GM12878 (cell line): ENCODE measurements at regions not wholly inside any gene's neighbourhood (a gene's known extent, or its start where the extent isn't known, plus 50 kb on each side); places are given as distances from the start of the nearest gene placed in this dataset.

ENCODE experiments used
- ATAC-seq: fragments of 200-7000 bp; cut with Tn5 transposase; 3 replicates; pipeline ENCODE4 v1.9.1; 2020; ENCODE audit warnings: mild to moderate bottlenecking, moderate library complexity
- BruUV-seq: library from RNA; stranded (reverse); fragments of 400-500 nt; replicated peaks from 2 replicates; lab custom pipeline; 2021; lab: Mats Ljungman, UMichigan
- CTCF ChIA-PET: fragments of 300-600 bp; sonication (Branson Sonifier 250); formaldehyde crosslinking; extraction: SDS; loops from one replicate; lab custom pipeline; 2021; ENCODE audit warnings: inconsistent platforms; lab: Yijun Ruan, JAX
- POLR2A ChIA-PET: fragments of 350-600 bp; formaldehyde crosslinking; extraction: SDS; loops from one replicate; lab custom pipeline; 2021; ENCODE audit warnings: inconsistent platforms; lab: Charles Lee
- RAD21 ChIA-PET: fragments of 300-600 bp; sonication (Branson Sonifier 250); formaldehyde crosslinking; loops from one replicate; lab custom pipeline; 2023; ENCODE audit warnings: antibody characterized with exemption; ENCODE audit not compliant: unreplicated experiment; lab: Charles Lee
- SMC1A ChIA-PET: fragments of 300-600 bp; sonication (Branson Sonifier 250); formaldehyde crosslinking; loops from one replicate; lab custom pipeline; 2023; ENCODE audit not compliant: unreplicated experiment, uncharacterized antibody; lab: Charles Lee
- DNase-seq: peaks from one replicate; pipeline ENCODE4 v3.0.0-alpha.2; 2011; ENCODE audit warnings: low read depth, low spot score
- FAIRE-seq: peaks from 3 replicates; lab custom pipeline; 2011; peaks lifted over from hg19 to GRCh38; lab: Jason Lieb, UNC
- H2AFZ ChIP-seq: 2 replicates; pipeline ENCODE4 v1.6.0; 2011; ENCODE audit warnings: low read depth, low read length, control low read depth; ENCODE audit not compliant: control insufficient read depth
- H3K27ac ChIP-seq: 2 replicates; pipeline ENCODE4 v1.5.1; 2011; ENCODE audit warnings: control low read depth; ENCODE audit not compliant: control insufficient read depth, insufficient read depth
- H3K27me3 ChIP-seq, 2 experiments: replicated peaks in 1 of 2; 2 replicates each; pipeline versions ENCODE4 v1.6.0 to v1.6.1; 2011; ENCODE audit warnings: low read length in 1 of 2; ENCODE audit not compliant: control insufficient read depth in 2 of 2, insufficient read depth in 2 of 2
- H3K36me3 ChIP-seq, 2 experiments: 2 replicates each; pipeline ENCODE4 v1.5.1; 2011; ENCODE audit warnings: low read length in 1 of 2; ENCODE audit not compliant: control insufficient read depth in 2 of 2, insufficient read depth in 2 of 2
- H3K4me1 ChIP-seq: 2 replicates; pipeline ENCODE4 v1.6.1; 2011; ENCODE audit warnings: mild to moderate bottlenecking, low read length, moderate library complexity, mixed read lengths; ENCODE audit not compliant: control insufficient read depth, insufficient read depth
- H3K4me2 ChIP-seq: 2 replicates; pipeline ENCODE4 v1.6.0; 2011; ENCODE audit warnings: control low read depth; ENCODE audit not compliant: control insufficient read depth, insufficient read depth
- H3K4me3 ChIP-seq: fragments of 200-600 bp; sonication (generic); 2 replicates; pipeline ENCODE4 v1.5.1; 2016
- H3K79me2 ChIP-seq: 2 replicates; pipeline ENCODE4 v1.6.0; 2011; ENCODE audit warnings: low read length; ENCODE audit not compliant: control insufficient read depth, insufficient read depth
- H3K9ac ChIP-seq: 2 replicates; pipeline ENCODE4 v1.8.0; 2011; ENCODE audit warnings: low read length, control low read depth, mixed read lengths; ENCODE audit not compliant: control insufficient read depth, insufficient read depth
- H3K9me3 ChIP-seq: replicated peaks from 3 replicates; pipeline ENCODE4 v1.5.1; 2011; ENCODE audit warnings: mild to moderate bottlenecking, low read length; ENCODE audit not compliant: control insufficient read depth, insufficient read depth
- H4K20me1 ChIP-seq: 2 replicates; pipeline ENCODE4 v1.6.0; 2011; ENCODE audit not compliant: control insufficient read depth, insufficient read depth
- ATF2 ChIP-seq: IDR thresholded peaks from 2 replicates; pipeline ENCODE4 v1.6.1; 2012; ENCODE audit warnings: low read length, inconsistent platforms
- BMI1 ChIP-seq: fragments of 450-650 bp; IDR thresholded peaks from 2 replicates; pipeline ENCODE4 v1.6.1; 2016; ENCODE audit warnings: mild to moderate bottlenecking, moderate library complexity, borderline replicate concordance
- E2F4 ChIP-seq: IDR thresholded peaks from 2 replicates; pipeline ENCODE4 v1.6.1; 2012; ENCODE audit warnings: low read depth, low read length, improper control_type of control experiment
- EGR1 ChIP-seq, 2 experiments: IDR thresholded peaks; 1 replicate in 1 of 2; 2 replicates in 1 of 2; pipeline ENCODE4 v1.6.1; 2011 to 2012; ENCODE audit warnings: low read depth in 2 of 2, low read length in 2 of 2, borderline replicate concordance in 1 of 2, mild to moderate bottlenecking in 1 of 2, moderate library complexity in 1 of 2
- EZH2 ChIP-seq: IDR thresholded peaks from 2 replicates; pipeline ENCODE4 v1.6.1; 2012; ENCODE audit warnings: low read depth, mild to moderate bottlenecking, control low read depth, inconsistent platforms, low read length, borderline replicate concordance; ENCODE audit not compliant: control insufficient read depth
- IKZF1 ChIP-seq: fragments of 450-650 bp; conservative IDR thresholded peaks from 2 replicates; pipeline ENCODE4 v1.6.1; 2017; ENCODE audit warnings: antibody characterized with exemption, mild to moderate bottlenecking
- IKZF2 ChIP-seq, 2 experiments: fragments of 450-650 bp; IDR thresholded peaks; 2 replicates each; pipeline ENCODE4 v1.6.1; 2017; ENCODE audit warnings: mild to moderate bottlenecking in 2 of 2, moderate library complexity in 2 of 2
- MLLT1 ChIP-seq: fragments of 450-650 bp; IDR thresholded peaks from 2 replicates; pipeline ENCODE4 v1.6.1; 2016; ENCODE audit warnings: mild to moderate bottlenecking
- NR2C2 ChIP-seq: IDR thresholded peaks from 2 replicates; pipeline ENCODE4 v1.6.1; 2011; ENCODE audit warnings: borderline replicate concordance, low read depth; ENCODE audit not compliant: control insufficient read depth, insufficient read length
- RUNX3 ChIP-seq: IDR thresholded peaks from 2 replicates; pipeline ENCODE4 v1.6.1; 2012; ENCODE audit warnings: low read length, inconsistent platforms
- SIN3A ChIP-seq: IDR thresholded peaks from 2 replicates; pipeline ENCODE4 v1.6.1; 2012; ENCODE audit warnings: low read depth, low read length, improper control_type of control experiment
- SMC3 ChIP-seq: IDR thresholded peaks from 2 replicates; pipeline ENCODE4 v1.6.1; 2011; ENCODE audit warnings: low read length, improper control_type of control experiment, borderline replicate concordance
- TCF3 ChIP-seq: IDR thresholded peaks from 2 replicates; pipeline ENCODE4 v1.6.1; 2012; ENCODE audit warnings: low read depth, mild to moderate bottlenecking, low read length, borderline replicate concordance; ENCODE audit not compliant: insufficient read depth
- WGBS: methylation state at CpG from one replicate; pipeline ENCODE4 v1.1.6; 2016; ENCODE audit warnings: low lambda C conversion rate; ENCODE audit not compliant: insufficient replicate concordance, insufficient coverage; ENCODE audit errors: missing lambda C conversion rate; 5-methylcytosine and 5-hydroxymethylcytosine counted together
- in situ Hi-C: fragments of 300-500 bp; cut with MboI; formaldehyde crosslinking; loops from 9 replicates; pipeline ENCODE4 v1.14.3; 2018; ENCODE audit warnings: mixed read lengths
- intact Hi-C: fragments of 100-400 bp; cut with micrococcal nuclease; formaldehyde crosslinking; loops from one replicate; pipeline ENCODE4 v1.14.2; 2022; ENCODE audit not compliant: unreplicated experiment

- H3K9ac ChIP-seq = no peak overlapping the region
- POLR2A ChIA-PET = no interaction called here
- SMC1A ChIA-PET = no interaction called here
These were observed 98.1 kb upstream of the TAF11L2 start for GRCh38 chr5:17399931-17400330.

GRCh38 chr5:17400724-17401469 is 97.1 kb upstream of the TAF11L2 start:
- no peak overlapping the region for H3K27ac ChIP-seq
- ATAC-seq = no peak
- no peak for DNase-seq
- no peaks in the 10 kb centered on the region; the same call in 2 of the 3 replicates for H3K9me3 ChIP-seq
- WGBS = 43% methylated on average over 11 of the region's 11 CpGs
- no peaks in the 10 kb centered on the region for H3K4me1 ChIP-seq
- in situ Hi-C loops = no loop called here
- no peak overlapping the region for H2AFZ ChIP-seq
- H3K27me3 ChIP-seq = no peaks in the 10 kb centered on the region
- intact Hi-C loops = no loop called here
- BruUV-seq = no TSS peak
- FAIRE-seq = no peak
- H4K20me1 ChIP-seq = no peaks in the 10 kb centered on the region
- no peak overlapping the region for H3K9ac ChIP-seq
- POLR2A ChIA-PET = no interaction called here
- CTCF ChIA-PET = no interaction called here
- SMC1A ChIA-PET = no interaction called here
- no peak overlapping the region for H3K4me2 ChIP-seq
- H3K79me2 ChIP-seq = no peaks in the 10 kb centered on the region
- RAD21 ChIA-PET = interaction anchor here (0.6 to 1.1 kb wide), 2 partner anchors 15 to 185 kb away, joined by 3 read pairs; no protein-coding TSS in a partner anchor
- H3K36me3 ChIP-seq = no peaks in the 10 kb centered on the region
- no peak overlapping the region for H3K4me3 ChIP-seq
- TF ChIP-seq IKZF2 (IDR thresholded peaks at IDR 0.05) = no peak
- TF ChIP-seq SMC3 = no peak
- TF ChIP-seq EZH2 = no peak
- TF ChIP-seq RUNX3 = no peak
- TF ChIP-seq E2F4 = no peak
- no peak for TF ChIP-seq IKZF1
- TF ChIP-seq NR2C2 = no peak
- TF ChIP-seq ATF2 = no peak
- TF ChIP-seq TCF3 = no peak
- TF ChIP-seq BMI1 = no peak
- no peak for TF ChIP-seq SIN3A
- TF ChIP-seq MLLT1 = no peak

More at GRCh38 chr5:17399931-17400330, 98.1 kb upstream of the TAF11L2 start:
- FAIRE-seq (no peak), ATAC-seq (no peak), DNase-seq (no peak)
- BruUV-seq = no TSS peak
- no peak overlapping the region for H3K27ac ChIP-seq
- H3K4me1 ChIP-seq = no peaks in the 10 kb centered on the region
- H3K9me3 ChIP-seq = no peaks in the 10 kb centered on the region; the same call in 2 of the 3 replicates
- H3K4me2 ChIP-seq = no peak overlapping the region
- 0% methylated on average over 3 of the region's 3 CpGs for WGBS
- no peak overlapping the region for H3K4me3 ChIP-seq
- H2AFZ ChIP-seq = no peak overlapping the region
- intact Hi-C loops (no loop called here), in situ Hi-C loops (no loop called here)
- no peaks in the 10 kb centered on the region for H3K36me3 ChIP-seq
- H4K20me1 ChIP-seq = no peaks in the 10 kb centered on the region
- H3K79me2 ChIP-seq = no peaks in the 10 kb centered on the region
- ChIA-PET RAD21 (interaction anchor here (1.1 kb wide), 1 partner anchor 184 kb away, joined by 3 read pairs; no protein-coding TSS in a partner anchor), CTCF (interaction anchor here (0.6 to 1.0 kb wide), 2 partner anchors 21 to 183 kb away, joined by 3 read pairs; no protein-coding TSS in a partner anchor)
- no peak for TF ChIP-seq EGR1 (IDR thresholded peaks at IDR 0.05; ENCODE audit: borderline replicate concordance in 1 of 2, low read depth in 2 of 2, low read length in 2 of 2)
- H3K27me3 ChIP-seq = no peaks in the 10 kb centered on the region
